NCI-H2171 treated with DMSO at 0.1 percent for 48 hours (cell line): ENCODE measurements at regions not wholly inside any gene's neighbourhood (a gene's known extent, or its start where the extent isn't known, plus 50 kb on each side); places are given as distances from the start of the nearest gene placed in this dataset.
"Not testable (repeated sequence)": the region's sequence is repeated elsewhere in the genome, so short reads cannot be mapped to it uniquely, and the experiment has no call there.

ENCODE experiments used
- DNase-seq: peaks from one replicate; lab custom pipeline; 2025; lab: John Stamatoyannopoulos, UW

DNA sequence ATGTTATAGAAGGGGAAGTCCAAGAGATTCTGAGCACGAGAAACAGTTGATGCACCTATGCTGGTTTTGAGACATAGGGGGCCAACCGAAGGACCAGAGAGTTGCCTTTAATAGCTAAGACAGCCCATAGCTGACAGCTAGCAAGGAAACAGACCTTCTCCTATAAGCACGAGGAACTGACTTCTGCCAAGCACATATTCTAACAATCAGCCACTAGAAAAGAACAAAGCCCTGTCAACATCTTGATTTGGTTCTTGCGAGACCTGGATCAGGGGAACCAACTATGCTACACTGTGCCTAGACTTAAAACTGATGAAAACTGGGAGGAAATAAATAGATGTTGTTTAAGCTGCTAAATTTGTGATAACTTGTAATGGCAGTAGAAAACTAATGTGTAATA, 785.6 kb downstream of the TMTC2 start:
- DNase-seq: no peak

- DNase-seq: no peak
Observed at GRCh38 chr12:83471341-83471740, 784.6 kb downstream of the TMTC2 start.

- peak; percentile 7 for DNase-seq
Observed at GRCh38 chr12:83470749-83471148, 784.0 kb downstream of the TMTC2 start.

DNA sequence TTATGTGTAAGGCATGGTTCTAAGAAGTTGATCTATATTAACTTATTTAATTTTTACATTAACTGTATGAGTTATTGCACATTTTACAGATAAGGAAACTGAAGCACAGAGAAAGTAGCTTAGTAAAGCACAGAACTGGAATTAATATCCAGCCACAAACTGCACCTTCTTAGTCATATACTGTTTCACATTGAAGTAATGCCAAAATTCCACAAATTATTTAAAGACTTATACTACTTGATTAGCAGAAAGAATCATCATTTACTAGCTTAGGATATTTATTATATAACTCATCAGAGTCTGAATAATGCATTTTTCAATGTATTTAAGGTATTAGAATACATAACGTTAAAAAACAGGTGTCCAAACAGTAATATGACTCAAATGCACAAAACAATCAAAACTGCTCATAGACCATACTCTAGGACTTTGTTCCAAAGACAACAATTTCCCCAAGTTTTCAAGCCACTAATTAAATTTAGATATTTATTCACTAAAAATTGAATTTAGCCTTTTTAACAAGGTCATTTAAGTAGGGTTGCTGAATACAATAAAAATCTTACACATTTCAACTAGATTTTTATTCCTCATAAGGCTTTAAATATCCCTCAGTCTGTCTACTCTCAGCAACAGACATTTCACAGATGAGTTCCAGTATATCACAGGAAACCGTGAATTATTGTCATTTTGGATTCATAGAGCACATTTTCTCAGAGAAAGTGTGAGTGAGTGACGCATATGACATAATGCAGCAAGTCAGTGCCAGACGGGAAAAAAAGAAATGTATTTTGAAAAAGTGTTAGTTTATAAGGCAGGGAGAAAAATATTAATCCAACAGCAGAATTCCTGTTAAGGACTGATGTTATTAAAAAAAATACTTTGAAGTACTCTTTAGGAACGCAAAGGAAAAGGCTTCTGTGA, 782.5 kb downstream of the TMTC2 start:
- no peak for DNase-seq

- no peak for DNase-seq
Observed at GRCh38 chr12:83465632-83466031, 778.9 kb downstream of the TMTC2 start.

GRCh38 chr12:83462419-83462818, 775.7 kb downstream of the TMTC2 start:
- DNase-seq: no peak

- no peak for DNase-seq
Observed at GRCh38 chr12:83461336-83461935, 774.7 kb downstream of the TMTC2 start.

DNA sequence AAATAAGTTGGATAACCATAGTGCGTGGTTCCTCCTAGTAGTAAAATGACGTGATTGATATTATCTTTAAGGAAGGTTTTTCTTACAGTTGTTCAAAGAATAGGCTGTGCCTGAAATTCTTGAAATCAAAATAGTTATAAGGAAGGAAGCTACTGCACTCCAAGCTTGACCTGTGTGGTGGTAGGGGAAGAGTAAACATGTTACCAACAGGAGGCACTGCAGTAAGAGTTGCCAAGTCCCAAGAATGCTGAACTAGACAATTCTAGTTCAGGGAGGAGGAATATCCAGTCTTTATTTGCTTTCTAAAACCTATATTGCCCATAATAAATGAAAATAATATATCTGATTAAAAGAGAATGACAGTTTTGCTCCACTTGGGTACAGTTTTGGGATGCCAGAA, 764.5 kb downstream of the TMTC2 start:
- DNase-seq: no peak

- no peak for DNase-seq
Observed at GRCh38 chr12:83434600-83434999, 747.9 kb downstream of the TMTC2 start.

- no peak for DNase-seq
Observed at GRCh38 chr12:83432176-83432719, 745.5 kb downstream of the TMTC2 start.

DNA sequence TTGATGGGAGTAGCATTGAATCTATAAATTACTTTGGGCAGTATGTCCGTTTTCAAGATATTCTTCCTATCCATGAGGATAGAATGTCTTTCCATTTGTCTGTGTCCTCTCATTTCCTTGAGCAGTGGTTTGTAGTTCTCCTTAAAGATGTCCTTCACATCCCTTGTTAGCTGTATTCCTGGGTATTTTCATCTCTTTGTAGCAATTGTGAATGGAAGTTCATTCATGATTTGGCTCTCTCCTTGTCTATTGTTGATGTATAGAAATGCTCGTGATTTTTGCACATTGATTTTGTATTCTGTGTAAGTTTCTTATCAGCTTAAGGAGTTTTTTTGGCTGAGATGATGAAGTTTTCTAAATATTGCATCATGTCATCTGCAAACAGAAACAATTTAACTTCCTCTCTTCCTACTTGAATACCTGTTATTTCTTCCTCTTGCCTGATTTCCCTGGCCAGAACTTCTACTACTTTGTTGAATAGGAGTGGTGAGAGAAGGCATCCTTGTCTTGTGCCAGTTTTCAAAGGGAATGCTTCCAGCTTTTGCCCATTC, 741.0 kb downstream of the TMTC2 start:
- DNase-seq: not testable (repeated sequence)

GRCh38 chr12:83414981-83415380, 728.3 kb downstream of the TMTC2 start:
- DNase-seq: no peak

DNA sequence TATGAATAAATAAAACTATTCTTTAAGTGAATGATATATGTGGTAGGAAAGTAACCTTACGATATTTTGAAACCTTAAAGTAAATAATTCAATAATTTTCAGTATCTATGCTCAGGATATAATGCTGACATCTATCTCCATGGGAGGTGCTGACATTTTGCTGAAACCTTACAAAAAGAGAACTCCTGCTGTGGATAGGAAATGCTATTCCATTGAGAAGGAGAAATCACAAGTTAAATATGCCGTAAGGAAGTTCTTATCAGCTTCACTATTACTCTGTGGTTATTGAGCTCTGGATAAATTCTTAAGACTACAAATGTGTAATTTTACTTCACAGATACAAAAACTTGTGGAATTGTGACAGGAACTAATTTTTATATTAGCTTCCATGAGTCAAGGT, 722.1 kb downstream of the TMTC2 start:
- DNase-seq: no peak

GRCh38 chr12:83408146-83408545, 721.4 kb downstream of the TMTC2 start:
- DNase-seq: no peak

GRCh38 chr12:83404521-83404920, 717.8 kb downstream of the TMTC2 start:
- no peak for DNase-seq

DNA sequence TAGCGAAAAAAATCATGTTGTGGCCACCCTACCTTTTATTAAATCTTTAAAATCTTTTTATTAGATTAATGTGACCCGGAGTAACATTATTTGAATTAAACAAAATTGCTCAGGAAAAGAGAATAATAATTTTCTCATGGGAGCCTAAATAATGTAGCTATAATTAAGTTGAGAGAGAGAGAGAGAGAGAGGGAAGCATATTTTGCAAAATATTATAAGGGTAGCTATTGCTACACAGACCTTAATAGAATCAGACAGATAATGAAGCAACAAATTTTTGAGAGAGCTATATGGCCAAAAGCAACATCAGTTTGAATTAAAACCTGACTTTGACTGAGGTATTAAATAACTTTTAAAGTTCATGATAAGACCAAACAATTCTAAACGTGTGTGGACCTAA, 703.5 kb downstream of the TMTC2 start:
- no peak for DNase-seq

DNA sequence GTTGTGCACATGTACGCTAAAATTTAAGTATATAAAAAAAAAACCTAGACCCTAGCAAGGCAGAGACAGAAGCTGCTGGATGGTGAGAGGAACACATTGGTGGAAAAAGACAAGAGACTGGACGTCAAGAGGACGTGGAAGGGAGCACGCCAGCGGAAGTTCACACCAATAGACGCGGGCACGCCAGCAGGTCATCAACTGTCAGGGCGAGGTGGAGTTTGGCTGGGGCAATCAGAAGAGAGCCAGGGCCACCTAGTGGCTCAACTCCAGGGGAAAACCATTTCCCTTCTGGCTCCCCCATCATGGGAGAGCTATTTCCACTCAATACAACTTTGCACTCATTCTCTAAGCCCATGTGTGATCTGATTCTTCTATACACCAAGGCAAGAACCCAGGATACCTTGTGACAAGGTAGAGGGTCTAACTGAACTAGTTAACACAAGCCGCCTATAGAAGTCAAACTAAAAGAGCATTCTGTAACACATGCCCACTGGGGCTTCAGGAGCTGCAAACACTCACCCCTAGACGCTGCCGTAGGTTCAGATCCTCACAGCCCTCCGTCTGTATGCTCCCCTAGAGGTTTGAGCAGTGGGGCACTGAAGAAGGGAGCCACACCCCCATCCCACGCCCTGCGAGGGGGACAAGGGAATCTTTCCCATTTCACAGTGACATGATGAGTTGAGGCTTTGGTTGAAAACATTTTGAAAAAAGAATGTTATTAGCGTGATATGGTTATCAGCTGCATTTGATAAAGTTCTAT, 702.7 kb downstream of the TMTC2 start:
- DNase-seq: no peak

DNA sequence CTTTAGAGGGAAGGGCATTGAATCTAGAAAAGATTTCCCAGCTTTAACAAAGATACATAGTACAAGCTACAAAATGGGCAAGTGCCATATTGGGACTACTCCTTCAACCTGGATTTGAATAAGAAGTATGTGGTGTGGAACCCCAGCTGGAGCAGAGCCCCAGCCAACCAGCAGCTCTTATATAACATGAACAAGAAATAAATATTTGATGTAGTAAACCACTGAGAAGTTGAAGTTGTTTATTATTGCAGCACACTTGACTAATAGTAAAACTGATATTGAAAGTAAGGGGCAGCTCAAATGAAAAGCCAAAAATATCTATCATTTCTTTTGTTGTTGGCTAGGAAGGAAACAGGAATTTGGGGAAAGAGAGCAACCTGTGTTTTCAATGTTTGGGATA, 701.8 kb downstream of the TMTC2 start:
- DNase-seq: no peak

DNA sequence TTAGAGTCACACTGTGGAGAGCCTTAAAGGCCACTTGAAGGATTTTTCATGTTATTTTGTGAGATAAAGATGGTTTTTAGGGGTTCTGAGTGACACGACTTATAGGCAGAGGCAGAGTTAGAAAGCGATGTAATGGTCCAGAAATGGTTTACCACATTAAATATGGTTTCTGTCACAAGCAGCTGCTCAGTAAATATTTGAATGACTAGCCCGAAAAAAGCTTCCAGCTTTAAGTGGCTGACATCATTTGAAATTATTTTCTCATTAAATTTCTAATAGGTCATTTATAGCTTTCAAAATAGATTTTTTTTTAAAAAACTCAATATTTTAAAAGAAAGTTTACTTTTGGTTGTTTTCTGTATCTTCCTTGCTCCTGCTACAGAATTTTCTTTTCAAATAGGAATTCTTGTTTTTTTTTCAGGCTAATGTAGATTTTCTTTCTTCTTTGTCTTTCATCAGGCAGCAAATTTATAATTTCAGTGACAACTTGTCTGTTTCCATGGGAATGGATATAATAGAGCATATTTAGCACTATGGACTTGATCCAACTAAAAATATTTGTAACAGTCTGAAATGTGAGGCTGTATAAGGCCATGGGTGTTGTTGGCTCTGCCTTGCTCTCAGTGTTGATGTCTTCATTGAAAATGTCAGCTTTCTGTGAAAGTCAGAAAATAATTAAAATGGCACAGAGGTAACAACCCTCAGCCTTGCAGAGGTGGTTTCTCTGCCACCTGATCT, 700.0 kb downstream of the TMTC2 start:
- DNase-seq: no peak

DNA sequence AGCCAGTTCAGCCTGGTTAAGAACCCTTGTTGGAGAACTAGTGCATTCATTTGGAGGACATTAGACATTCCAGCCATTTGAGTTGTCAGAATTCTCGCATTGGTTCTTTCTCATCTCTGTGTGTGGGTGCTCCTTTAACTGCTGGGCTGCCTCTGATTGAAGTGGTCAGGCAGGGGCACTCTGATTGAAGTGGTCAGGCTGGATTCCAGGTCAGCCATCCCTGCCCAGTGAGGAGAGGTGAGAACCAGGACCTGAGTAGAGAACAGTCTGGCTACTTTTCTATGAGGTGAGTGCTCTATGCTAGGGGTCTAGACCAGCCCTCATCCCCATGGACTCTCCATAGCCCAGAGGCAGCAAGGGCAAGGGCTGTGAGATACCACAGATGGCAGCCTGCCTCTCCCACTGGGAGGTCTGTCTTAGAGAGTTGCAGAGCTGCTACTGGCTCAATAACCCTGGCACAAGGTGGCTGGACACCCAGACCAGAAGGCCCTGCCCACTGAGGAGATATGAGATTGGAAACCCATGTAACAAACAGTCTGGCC, 691.6 kb downstream of the TMTC2 start:
- DNase-seq: no peak

- no peak for DNase-seq
Observed at GRCh38 chr12:83365317-83365716, 678.6 kb downstream of the TMTC2 start.
